ENCODE measurements at regions not wholly inside any gene's neighbourhood (a gene's known extent, or its start where the extent isn't known, plus 50 kb on each side); places are given as distances from the start of the nearest gene placed in this dataset.
"Not testable (repeated sequence)": the region's sequence is repeated elsewhere in the genome, so short reads cannot be mapped to it uniquely, and the experiment has no call there.

- no peak for DNase-seq (ENCODE audit: extremely low read depth, low read depth, low spot score)
These were observed 105.8 kb upstream of the TRIM2 start for GRCh38 chr4:153098427-153098826.

GRCh38 chr4:153099391-153100140 is 104.7 kb upstream of the TRIM2 start:
- DNase-seq (ENCODE audit: extremely low read depth, low read depth, low spot score), result no peak

- DNase-seq (ENCODE audit: extremely low read depth, low read depth, low spot score), result not testable (repeated sequence)
These were observed 97.5 kb upstream of the TRIM2 start for GRCh38 chr4:153106736-153107135.

GRCh38 chr4:153107246-153107645 is 97.0 kb upstream of the TRIM2 start:
- DNase-seq (ENCODE audit: extremely low read depth, low read depth, low spot score), result no peak

GRCh38 chr4:153109296-153109849 is 94.9 kb upstream of the TRIM2 start:
- no peak for DNase-seq (ENCODE audit: extremely low read depth, low read depth, low spot score)

GRCh38 chr4:153110739-153111138 is 93.5 kb upstream of the TRIM2 start:
- no peak for DNase-seq (ENCODE audit: extremely low read depth, low read depth, low spot score)

GRCh38 chr4:153111426-153112040 is 92.7 kb upstream of the TRIM2 start:
- no peak for DNase-seq (ENCODE audit: extremely low read depth, low read depth, low spot score)

GRCh38 chr4:153112041-153112441 is 92.2 kb upstream of the TRIM2 start:
- no peak for DNase-seq (ENCODE audit: extremely low read depth, low read depth, low spot score)

- no peak for DNase-seq (ENCODE audit: extremely low read depth, low read depth, low spot score)
These were observed 91.0 kb upstream of the TRIM2 start for GRCh38 chr4:153113061-153113837.

- no peak for DNase-seq (ENCODE audit: extremely low read depth, low read depth, low spot score)
These were observed 90.5 kb upstream of the TRIM2 start for GRCh38 chr4:153113838-153114105.

GRCh38 chr4:153114771-153115321 is 89.4 kb upstream of the TRIM2 start:
- DNase-seq (ENCODE audit: extremely low read depth, low read depth, low spot score), result no peak

- peak; percentile 14 for DNase-seq (ENCODE audit: extremely low read depth, low read depth, low spot score)
These were observed 88.6 kb upstream of the TRIM2 start for GRCh38 chr4:153115322-153116290.

GRCh38 chr4:153116291-153116680 is 88.0 kb upstream of the TRIM2 start:
- no peak for DNase-seq (ENCODE audit: extremely low read depth, low read depth, low spot score)

- DNase-seq (ENCODE audit: extremely low read depth, low read depth, low spot score), result no peak
These were observed 87.4 kb upstream of the TRIM2 start for GRCh38 chr4:153116801-153117200.

- DNase-seq (ENCODE audit: extremely low read depth, low read depth, low spot score), result no peak
These were observed 86.7 kb upstream of the TRIM2 start for GRCh38 chr4:153117554-153117953.

- no peak for DNase-seq (ENCODE audit: extremely low read depth, low read depth, low spot score)
These were observed 84.6 kb upstream of the TRIM2 start for GRCh38 chr4:153119626-153120025.

- DNase-seq (ENCODE audit: extremely low read depth, low read depth, low spot score), result no peak
These were observed 84.0 kb upstream of the TRIM2 start for GRCh38 chr4:153120235-153120634.

GRCh38 chr4:153122855-153123254 is 81.4 kb upstream of the TRIM2 start:
- DNase-seq (ENCODE audit: extremely low read depth, low read depth, low spot score), result no peak

- no peak for DNase-seq (ENCODE audit: extremely low read depth, low read depth, low spot score)
These were observed 78.1 kb upstream of the TRIM2 start for GRCh38 chr4:153126137-153126536.

GRCh38 chr4:153127760-153128494 is 76.3 kb upstream of the TRIM2 start:
- peak; percentile 71 for DNase-seq (ENCODE audit: extremely low read depth, low read depth, low spot score)
